Ishikawa (cell line): ENCODE measurements at regions not wholly inside any gene's neighbourhood (a gene's known extent, or its start where the extent isn't known, plus 50 kb on each side); places are given as distances from the start of the nearest gene placed in this dataset.

ENCODE experiments used
- CEBPB ChIP-seq: IDR thresholded peaks from 2 replicates; pipeline ENCODE4 v1.6.1; 2012
- CREB1 ChIP-seq: IDR thresholded peaks from 2 replicates; pipeline ENCODE4 v1.6.1; 2012; ENCODE audit warnings: low read depth
- EGR1 ChIP-seq: IDR thresholded peaks from 2 replicates; pipeline ENCODE4 v1.6.1; 2012
- EP300 ChIP-seq: IDR thresholded peaks from 2 replicates; pipeline ENCODE4 v1.6.1; 2012; ENCODE audit warnings: borderline replicate concordance
- FOXM1 ChIP-seq: IDR thresholded peaks from 2 replicates; pipeline ENCODE4 v1.6.1; 2012; ENCODE audit warnings: low read depth, borderline replicate concordance
- NFIC ChIP-seq: IDR thresholded peaks from 2 replicates; pipeline ENCODE4 v1.6.1; 2012
- RAD21 ChIP-seq: IDR thresholded peaks from 2 replicates; pipeline ENCODE4 v1.6.1; 2012; ENCODE audit warnings: low read depth
- REST ChIP-seq: IDR thresholded peaks from 2 replicates; pipeline ENCODE4 v1.6.1; 2012; ENCODE audit warnings: low read depth, mild to moderate bottlenecking
- TAF1 ChIP-seq: IDR thresholded peaks from 2 replicates; pipeline ENCODE4 v1.6.1; 2012; ENCODE audit warnings: low read depth, mild to moderate bottlenecking
- TCF12 ChIP-seq: IDR thresholded peaks from 2 replicates; pipeline ENCODE4 v1.6.1; 2012; ENCODE audit warnings: low read depth
- TEAD4 ChIP-seq: IDR thresholded peaks from 2 replicates; pipeline ENCODE4 v1.6.1; 2012
- USF1 ChIP-seq: IDR thresholded peaks from 2 replicates; pipeline ENCODE4 v1.6.1; 2012
- YY1 ChIP-seq: IDR thresholded peaks from 2 replicates; pipeline ENCODE4 v1.6.1; 2012; ENCODE audit warnings: low read depth
- ZBTB7A ChIP-seq: IDR thresholded peaks from 2 replicates; pipeline ENCODE4 v1.6.1; 2012; ENCODE audit warnings: low read depth
- TF ChIP-seq, protein P1 (sequence below): IDR thresholded peaks from 2 replicates; pipeline ENCODE4 v1.6.1; 2012

GRCh38 chr15:81809543-81809942 lies 236.3 kb downstream of the MEX3B start:
- TF ChIP-seq YY1 = 0 out of 2 replicates have a peak, but pooled peaks have one; percentile 21
- no peak for TF ChIP-seq CREB1
- no peak for TF ChIP-seq REST
- TF ChIP-seq EGR1 = no peak
- 0 out of 2 replicates have a peak, but pooled peaks have one; percentile 13 for TF ChIP-seq RAD21
- no peak for TF ChIP-seq TAF1
- no peak for TF ChIP-seq NFIC
- TF ChIP-seq USF1 = peak; percentile 78
- TF ChIP-seq TCF12 = no peak
- no peak for TF ChIP-seq FOXM1
- TF ChIP-seq TEAD4 = no peak
- no peak for TF ChIP-seq EP300
- TF ChIP-seq CEBPB = no peak
- no peak for TF ChIP-seq ZBTB7A

- TF ChIP-seq CEBPB = no peak
- TF ChIP-seq USF1 = no peak
- no peak for TF ChIP-seq TEAD4
Measured at GRCh38 chr15:81807806-81808205, 238.0 kb downstream of the MEX3B start.

- TF ChIP-seq EGR1 (no peak), TAF1 (no peak), CEBPB (no peak), USF1 (no peak), REST (no peak), YY1 (no peak), RAD21 (no peak), TEAD4 (no peak), NFIC (no peak), EP300 (no peak), FOXM1 (no peak), CREB1 (no peak)
- TF ChIP-seq, protein P1, sequence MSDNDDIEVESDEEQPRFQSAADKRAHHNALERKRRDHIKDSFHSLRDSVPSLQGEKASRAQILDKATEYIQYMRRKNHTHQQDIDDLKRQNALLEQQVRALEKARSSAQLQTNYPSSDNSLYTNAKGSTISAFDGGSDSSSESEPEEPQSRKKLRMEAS = no peak
Measured at GRCh38 chr15:81807186-81807585, 238.6 kb downstream of the MEX3B start.

DNA sequence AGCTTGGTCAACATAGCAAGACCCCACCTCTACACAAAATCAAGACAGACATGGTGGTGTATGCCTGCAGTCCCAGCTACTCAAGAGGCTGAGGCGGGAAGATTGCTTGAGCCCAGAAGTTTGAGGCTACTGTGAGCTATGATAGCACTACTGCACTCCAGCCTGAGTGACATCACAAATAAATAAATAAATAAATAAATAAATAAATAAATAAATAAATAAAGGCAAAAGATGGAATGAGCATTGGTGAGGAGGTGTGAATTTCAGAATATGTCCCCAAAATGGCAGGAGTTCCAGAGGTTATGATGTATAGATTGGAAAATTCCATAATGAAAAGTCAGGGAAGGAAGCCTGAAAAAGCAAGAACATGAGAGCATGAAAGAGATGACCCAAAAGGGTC lies 249.9 kb downstream of the MEX3B start:
- no peak for TF ChIP-seq YY1
- TF ChIP-seq, protein P1 = no peak
- TF ChIP-seq ZBTB7A = no peak
- TF ChIP-seq EGR1 = no peak
- no peak for TF ChIP-seq TEAD4
- no peak for TF ChIP-seq NFIC
- TF ChIP-seq EP300 = no peak
- no peak for TF ChIP-seq RAD21
- TF ChIP-seq USF1 = no peak
- TF ChIP-seq CEBPB = no peak
- TF ChIP-seq TAF1 = no peak
- no peak for TF ChIP-seq TCF12
- TF ChIP-seq FOXM1 = no peak
- TF ChIP-seq REST = no peak
- no peak for TF ChIP-seq CREB1
